ENCODE measurements at regions not wholly inside any gene's neighbourhood (a gene's known extent, or its start where the extent isn't known, plus 50 kb on each side); places are given as distances from the start of the nearest gene placed in this dataset.

- 92% methylated on average over 3 of the region's 3 CpGs for WGBS, 3 donors
- intact Hi-C loops (cut with DNase I): no loop called here
- no peak for TF ChIP-seq CTCF (IDR thresholded peaks at IDR 0.05)
- ATAC-seq (no peak), DNase-seq (no peak)
- Histone ChIP-seq H3K36me3 (ENCODE audit: insufficient read depth in 1 of 2, low read depth in 1 of 2) (peaks cover 0 to 2% of the 10 kb centered on the region in 2 donors), H3K27me3 (ENCODE audit: insufficient read depth in 3 of 3, low read length in 2 of 3) (no peaks in the 10 kb centered on the region), H3K4me3 (no peak overlapping the region), H3K9me3 (no peaks in the 10 kb centered on the region), H3K27ac (no peak overlapping the region), H3K4me1 (no peaks in the 10 kb centered on the region)
Measured at GRCh38 chr10:29828956-29829355, 194.2 kb upstream of the SVIL start.

GRCh38 chr10:29828440-29828894 lies 193.7 kb upstream of the SVIL start:
- Histone ChIP-seq H3K4me1 (no peaks in the 10 kb centered on the region), H3K36me3 (ENCODE audit: insufficient read depth in 1 of 2, low read depth in 1 of 2) (peaks cover 0 to 2% of the 10 kb centered on the region in 2 donors), H3K9me3 (no peaks in the 10 kb centered on the region), H3K4me3 (no peak overlapping the region), H3K27me3 (ENCODE audit: insufficient read depth in 3 of 3, low read length in 2 of 3) (no peaks in the 10 kb centered on the region), H3K27ac (no peak overlapping the region)
- TF ChIP-seq CTCF (IDR thresholded peaks at IDR 0.05): no peak
- 83 to 93% (median 92%) methylated on average over 4 of the region's 4 CpGs for WGBS, 3 donors
- no peak for ATAC-seq
- intact Hi-C loops (cut with DNase I): no loop called here
- DNase-seq: no peak

- Histone ChIP-seq H3K4me1 (no peaks in the 10 kb centered on the region), H3K4me3 (no peak overlapping the region), H3K36me3 (ENCODE audit: insufficient read depth in 1 of 2, low read depth in 1 of 2) (peaks cover 0 to 2% of the 10 kb centered on the region in 2 donors), H3K9me3 (no peaks in the 10 kb centered on the region), H3K27ac (no peak overlapping the region), H3K27me3 (ENCODE audit: insufficient read depth in 3 of 3, low read length in 2 of 3) (no peaks in the 10 kb centered on the region)
- ATAC-seq (no peak), DNase-seq (no peak)
- no peak for TF ChIP-seq CTCF (IDR thresholded peaks at IDR 0.05)
- intact Hi-C loops (cut with DNase I): no loop called here
- WGBS, 3 donors: 92 to 93% (median 92%) methylated on average over 7 of the region's 7 CpGs
Measured at GRCh38 chr10:29827512-29827911, 192.7 kb upstream of the SVIL start.

- Histone ChIP-seq H3K4me3 (no peak overlapping the region), H3K27me3 (ENCODE audit: insufficient read depth in 3 of 3, low read length in 2 of 3) (no peaks in the 10 kb centered on the region), H3K36me3 (ENCODE audit: insufficient read depth in 1 of 2, low read depth in 1 of 2) (peaks cover 0 to 2% of the 10 kb centered on the region in 2 donors), H3K9me3 (no peaks in the 10 kb centered on the region), H3K4me1 (no peaks in the 10 kb centered on the region), H3K27ac (no peak overlapping the region)
- intact Hi-C loops (cut with DNase I): no loop called here
- DNase-seq (no peak), ATAC-seq (no peak)
- no peak for TF ChIP-seq CTCF (IDR thresholded peaks at IDR 0.05)
- 63 to 73% (median 69%) methylated on average over 5 of the region's 5 CpGs for WGBS, 3 donors
Measured at GRCh38 chr10:29826801-29827450, 192.2 kb upstream of the SVIL start.

GRCh38 chr10:29826221-29826620 lies 191.4 kb upstream of the SVIL start:
- Histone ChIP-seq H3K4me1 (no peaks in the 10 kb centered on the region), H3K4me3 (no peak overlapping the region), H3K27ac (no peak overlapping the region), H3K27me3 (ENCODE audit: insufficient read depth in 3 of 3, low read length in 2 of 3) (no peaks in the 10 kb centered on the region), H3K36me3 (ENCODE audit: insufficient read depth in 1 of 2, low read depth in 1 of 2) (peaks cover 0 to 2% of the 10 kb centered on the region in 2 donors), H3K9me3 (no peaks in the 10 kb centered on the region)
- intact Hi-C loops (cut with DNase I): no loop called here
- ATAC-seq: no peak
- no peak for DNase-seq
- no peak for TF ChIP-seq CTCF (IDR thresholded peaks at IDR 0.05)
- WGBS, 3 donors: 87 to 91% (median 88%) methylated on average over 5 of the region's 5 CpGs
